ENCODE measurements at regions not wholly inside any gene's neighbourhood (a gene's known extent, or its start where the extent isn't known, plus 50 kb on each side); places are given as distances from the start of the nearest gene placed in this dataset.

GRCh38 chr9:80259079-80259478 is 687.3 kb downstream of the TLE4 start:
- no peak for TF ChIP-seq CTCF (IDR thresholded peaks at IDR 0.05; ENCODE audit: extremely low read depth in 1 of 2, insufficient read depth in 1 of 2, low read depth in 1 of 2, low read length in 2 of 2)
- no peak for TF ChIP-seq JUN (IDR thresholded peaks at IDR 0.05; ENCODE audit: borderline replicate concordance, insufficient read depth, insufficient read length, low read depth)
- TF ChIP-seq EZH2 (IDR thresholded peaks at IDR 0.05; ENCODE audit: borderline replicate concordance, low read depth, low read length, severe bottlenecking), result no peak
- no peak for TF ChIP-seq POLR2A (IDR thresholded peaks at IDR 0.05; ENCODE audit: low read depth, low read length)
- TF ChIP-seq MAX (IDR thresholded peaks at IDR 0.05; ENCODE audit: insufficient read depth, insufficient read length), result no peak
- no peak for TF ChIP-seq MYC (IDR thresholded peaks at IDR 0.05; ENCODE audit: low read depth, low read length)
- no peak for TF ChIP-seq POLR2AphosphoS5 (IDR thresholded peaks at IDR 0.05; ENCODE audit: insufficient read depth, low read depth, low read length)
